GM12878 (cell line): ENCODE measurements at regions not wholly inside any gene's neighbourhood (a gene's known extent, or its start where the extent isn't known, plus 50 kb on each side); places are given as distances from the start of the nearest gene placed in this dataset.

Experiments used
- ATAC-seq: fragments of 200-7000 bp; cut with Tn5 transposase; 3 replicates; pipeline ENCODE4 v1.9.1; 2020; ENCODE audit warnings: mild to moderate bottlenecking, moderate library complexity
- BruUV-seq: library from RNA; stranded (reverse); fragments of 400-500 nt; replicated peaks from 2 replicates; lab custom pipeline; 2021; lab: Mats Ljungman, UMichigan
- CTCF ChIA-PET: fragments of 300-600 bp; sonication (Branson Sonifier 250); formaldehyde crosslinking; extraction: SDS; loops from one replicate; lab custom pipeline; 2021; ENCODE audit warnings: inconsistent platforms; lab: Yijun Ruan, JAX
- POLR2A ChIA-PET: fragments of 350-600 bp; formaldehyde crosslinking; extraction: SDS; loops from one replicate; lab custom pipeline; 2021; ENCODE audit warnings: inconsistent platforms; lab: Charles Lee
- RAD21 ChIA-PET: fragments of 300-600 bp; sonication (Branson Sonifier 250); formaldehyde crosslinking; loops from one replicate; lab custom pipeline; 2023; ENCODE audit warnings: antibody characterized with exemption; ENCODE audit not compliant: unreplicated experiment; lab: Charles Lee
- SMC1A ChIA-PET: fragments of 300-600 bp; sonication (Branson Sonifier 250); formaldehyde crosslinking; loops from one replicate; lab custom pipeline; 2023; ENCODE audit not compliant: unreplicated experiment, uncharacterized antibody; lab: Charles Lee
- DNase-seq: peaks from one replicate; pipeline ENCODE4 v3.0.0-alpha.2; 2011; ENCODE audit warnings: low read depth, low spot score
- FAIRE-seq: peaks from 3 replicates; lab custom pipeline; 2011; peaks lifted over from hg19 to GRCh38; lab: Jason Lieb, UNC
- H2AFZ ChIP-seq: 2 replicates; pipeline ENCODE4 v1.6.0; 2011; ENCODE audit warnings: low read depth, low read length, control low read depth; ENCODE audit not compliant: control insufficient read depth
- H3K27ac ChIP-seq: 2 replicates; pipeline ENCODE4 v1.5.1; 2011; ENCODE audit warnings: control low read depth; ENCODE audit not compliant: control insufficient read depth, insufficient read depth
- H3K27me3 ChIP-seq, 2 experiments: replicated peaks in 1 of 2; 2 replicates each; pipeline versions ENCODE4 v1.6.0 to v1.6.1; 2011; ENCODE audit warnings: low read length in 1 of 2; ENCODE audit not compliant: control insufficient read depth in 2 of 2, insufficient read depth in 2 of 2
- H3K36me3 ChIP-seq, 2 experiments: 2 replicates each; pipeline ENCODE4 v1.5.1; 2011; ENCODE audit warnings: low read length in 1 of 2; ENCODE audit not compliant: control insufficient read depth in 2 of 2, insufficient read depth in 2 of 2
- H3K4me1 ChIP-seq: 2 replicates; pipeline ENCODE4 v1.6.1; 2011; ENCODE audit warnings: mild to moderate bottlenecking, low read length, moderate library complexity, mixed read lengths; ENCODE audit not compliant: control insufficient read depth, insufficient read depth
- H3K4me2 ChIP-seq: 2 replicates; pipeline ENCODE4 v1.6.0; 2011; ENCODE audit warnings: control low read depth; ENCODE audit not compliant: control insufficient read depth, insufficient read depth
- H3K4me3 ChIP-seq: fragments of 200-600 bp; sonication (generic); 2 replicates; pipeline ENCODE4 v1.5.1; 2016
- H3K79me2 ChIP-seq: 2 replicates; pipeline ENCODE4 v1.6.0; 2011; ENCODE audit warnings: low read length; ENCODE audit not compliant: control insufficient read depth, insufficient read depth
- H3K9ac ChIP-seq: 2 replicates; pipeline ENCODE4 v1.8.0; 2011; ENCODE audit warnings: low read length, control low read depth, mixed read lengths; ENCODE audit not compliant: control insufficient read depth, insufficient read depth
- H3K9me3 ChIP-seq: replicated peaks from 3 replicates; pipeline ENCODE4 v1.5.1; 2011; ENCODE audit warnings: mild to moderate bottlenecking, low read length; ENCODE audit not compliant: control insufficient read depth, insufficient read depth
- H4K20me1 ChIP-seq: 2 replicates; pipeline ENCODE4 v1.6.0; 2011; ENCODE audit not compliant: control insufficient read depth, insufficient read depth
- CBX3 ChIP-seq: fragments of 200-600 bp; sonication (generic); IDR thresholded peaks from 2 replicates; pipeline ENCODE4 v1.6.1; 2016; ENCODE audit warnings: low read depth, borderline replicate concordance
- EP300 ChIP-seq, 2 experiments: fragments of 150-350 bp in 1 of 2; IDR thresholded peaks; 2 replicates each; pipeline ENCODE4 v1.6.1; 2011 to 2012; ENCODE audit warnings: low read depth in 2 of 2, low read length in 2 of 2, borderline replicate concordance in 1 of 2, improper control_type of control experiment in 1 of 2, inconsistent platforms in 1 of 2; ENCODE audit not compliant: control insufficient read depth in 1 of 2
- FOXM1 ChIP-seq: IDR thresholded peaks from 2 replicates; pipeline ENCODE4 v1.6.1; 2012; ENCODE audit warnings: low read depth, mild to moderate bottlenecking, inconsistent platforms, low read length, moderate library complexity
- MLLT1 ChIP-seq: fragments of 450-650 bp; IDR thresholded peaks from 2 replicates; pipeline ENCODE4 v1.6.1; 2016; ENCODE audit warnings: mild to moderate bottlenecking
- MXI1 ChIP-seq: fragments of 150-350 bp; IDR thresholded peaks from 2 replicates; pipeline ENCODE4 v1.6.1; 2011; ENCODE audit warnings: low read depth, mild to moderate bottlenecking, inconsistent platforms, low read length, improper control_type of control experiment
- NR2C2 ChIP-seq: IDR thresholded peaks from 2 replicates; pipeline ENCODE4 v1.6.1; 2011; ENCODE audit warnings: borderline replicate concordance, low read depth; ENCODE audit not compliant: control insufficient read depth, insufficient read length
- NR2F1 ChIP-seq: fragments of 450-650 bp; conservative IDR thresholded peaks from 2 replicates; pipeline ENCODE4 v1.6.1; 2017; ENCODE audit warnings: mild to moderate bottlenecking
- POU2F2 ChIP-seq: IDR thresholded peaks from 3 replicates; pipeline ENCODE4 v1.6.1; 2011; ENCODE audit warnings: low read depth, mild to moderate bottlenecking, low read length, borderline replicate concordance
- SMAD5 ChIP-seq: IDR thresholded peaks from 2 replicates; pipeline ENCODE4 v1.6.1; 2016; ENCODE audit warnings: antibody characterized with exemption, low read depth
- SPI1 ChIP-seq: IDR thresholded peaks from 2 replicates; pipeline ENCODE4 v1.6.1; 2011; ENCODE audit warnings: low read depth, mild to moderate bottlenecking, low read length, moderate library complexity, borderline replicate concordance; ENCODE audit not compliant: insufficient read depth
- TARDBP ChIP-seq: IDR thresholded peaks from 2 replicates; pipeline ENCODE4 v1.6.1; 2016; ENCODE audit warnings: borderline replicate concordance
- TBL1XR1 ChIP-seq: IDR thresholded peaks from 2 replicates; pipeline ENCODE4 v1.6.1; 2012; ENCODE audit warnings: low read depth, low read length, improper control_type of control experiment
- ZBTB11 ChIP-seq: fragments of 450-650 bp; formaldehyde crosslinking; IDR thresholded peaks from 2 replicates; pipeline ENCODE4 v1.5.0; 2022; ENCODE audit warnings: mild to moderate bottlenecking, missing genetic modification characterization
- ZNF622 ChIP-seq: fragments of 450-650 bp; IDR thresholded peaks from 2 replicates; pipeline ENCODE4 v1.6.1; 2017; ENCODE audit warnings: mild to moderate bottlenecking, inconsistent platforms
- ZSCAN29 ChIP-seq: fragments of 450-650 bp; IDR thresholded peaks from 2 replicates; pipeline ENCODE4 v1.6.1; 2017; ENCODE audit warnings: mild to moderate bottlenecking, moderate library complexity
- in situ Hi-C: fragments of 300-500 bp; cut with MboI; formaldehyde crosslinking; loops from 9 replicates; pipeline ENCODE4 v1.14.3; 2018; ENCODE audit warnings: mixed read lengths
- intact Hi-C: fragments of 100-400 bp; cut with micrococcal nuclease; formaldehyde crosslinking; loops from one replicate; pipeline ENCODE4 v1.14.2; 2022; ENCODE audit not compliant: unreplicated experiment
- TF ChIP-seq, protein P1 (sequence below): fragments of 450-650 bp; formaldehyde crosslinking; IDR thresholded peaks from 2 replicates; pipeline ENCODE4 v1.4.0; 2020; ENCODE audit warnings: mild to moderate bottlenecking, moderate library complexity

DNA sequence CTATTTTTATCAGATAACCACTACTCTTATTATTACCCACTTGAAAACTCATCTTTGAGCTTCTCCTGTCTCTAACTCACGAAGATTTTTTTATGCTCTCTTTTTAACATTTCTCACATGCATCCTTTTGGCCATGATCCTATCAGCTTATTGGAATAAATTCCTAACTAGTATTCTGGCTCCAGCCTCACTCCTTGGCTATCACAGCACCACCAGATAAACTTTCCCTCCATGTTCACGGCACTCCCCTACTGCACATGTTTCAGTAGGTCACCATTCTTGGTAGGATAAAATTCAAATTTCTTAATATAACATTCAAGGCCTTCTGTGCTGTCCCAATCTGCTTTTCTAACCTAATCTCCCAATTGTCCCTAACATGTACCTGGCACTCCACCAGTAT lies 186.6 kb upstream of the UBASH3B start (continued):
- TF ChIP-seq, protein P1, sequence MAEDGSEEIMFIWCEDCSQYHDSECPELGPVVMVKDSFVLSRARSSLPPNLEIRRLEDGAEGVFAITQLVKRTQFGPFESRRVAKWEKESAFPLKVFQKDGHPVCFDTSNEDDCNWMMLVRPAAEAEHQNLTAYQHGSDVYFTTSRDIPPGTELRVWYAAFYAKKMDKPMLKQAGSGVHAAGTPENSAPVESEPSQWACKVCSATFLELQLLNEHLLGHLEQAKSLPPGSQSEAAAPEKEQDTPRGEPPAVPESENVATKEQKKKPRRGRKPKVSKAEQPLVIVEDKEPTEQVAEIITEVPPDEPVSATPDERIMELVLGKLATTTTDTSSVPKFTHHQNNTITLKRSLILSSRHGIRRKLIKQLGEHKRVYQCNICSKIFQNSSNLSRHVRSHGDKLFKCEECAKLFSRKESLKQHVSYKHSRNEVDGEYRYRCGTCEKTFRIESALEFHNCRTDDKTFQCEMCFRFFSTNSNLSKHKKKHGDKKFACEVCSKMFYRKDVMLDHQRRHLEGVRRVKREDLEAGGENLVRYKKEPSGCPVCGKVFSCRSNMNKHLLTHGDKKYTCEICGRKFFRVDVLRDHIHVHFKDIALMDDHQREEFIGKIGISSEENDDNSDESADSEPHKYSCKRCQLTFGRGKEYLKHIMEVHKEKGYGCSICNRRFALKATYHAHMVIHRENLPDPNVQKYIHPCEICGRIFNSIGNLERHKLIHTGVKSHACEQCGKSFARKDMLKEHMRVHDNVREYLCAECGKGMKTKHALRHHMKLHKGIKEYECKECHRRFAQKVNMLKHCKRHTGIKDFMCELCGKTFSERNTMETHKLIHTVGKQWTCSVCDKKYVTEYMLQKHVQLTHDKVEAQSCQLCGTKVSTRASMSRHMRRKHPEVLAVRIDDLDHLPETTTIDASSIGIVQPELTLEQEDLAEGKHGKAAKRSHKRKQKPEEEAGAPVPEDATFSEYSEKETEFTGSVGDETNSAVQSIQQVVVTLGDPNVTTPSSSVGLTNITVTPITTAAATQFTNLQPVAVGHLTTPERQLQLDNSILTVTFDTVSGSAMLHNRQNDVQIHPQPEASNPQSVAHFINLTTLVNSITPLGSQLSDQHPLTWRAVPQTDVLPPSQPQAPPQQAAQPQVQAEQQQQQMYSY, result no peak
- TF ChIP-seq ZBTB11 (CRISPR knock-in tag), result no peak
- TF ChIP-seq SPI1, result no peak
- TF ChIP-seq TARDBP, result no peak
- no peak for TF ChIP-seq POU2F2
- TF ChIP-seq NR2C2, result no peak

- ChIA-PET CTCF (no interaction called here), RAD21 (no interaction called here), SMC1A (no interaction called here), POLR2A (no interaction called here)
- Histone ChIP-seq H3K27me3 (no peaks in the 10 kb centered on the region), H2AFZ (no peak overlapping the region), H3K9ac (no peak overlapping the region), H4K20me1 (no peaks in the 10 kb centered on the region), H3K4me3 (no peak overlapping the region), H3K4me2 (no peak overlapping the region), H3K79me2 (no peaks in the 10 kb centered on the region), H3K27ac (no peak overlapping the region), H3K9me3 (no peaks in the 10 kb centered on the region), H3K4me1 (no peaks in the 10 kb centered on the region), H3K36me3 (no peaks in the 10 kb centered on the region)
- intact Hi-C loops, result no loop called here
- ATAC-seq, result no peak
- no TSS peak for BruUV-seq
- in situ Hi-C loops, result no loop called here
- no peak for DNase-seq
- FAIRE-seq, result no peak
- TF ChIP-seq FOXM1, result no peak
- TF ChIP-seq MXI1, result no peak
- TF ChIP-seq TBL1XR1, result no peak
- no peak for TF ChIP-seq EP300 (IDR thresholded peaks at IDR 0.05; ENCODE audit: borderline replicate concordance in 1 of 2, control insufficient read depth in 1 of 2, low read depth in 2 of 2, low read length in 2 of 2)
- TF ChIP-seq MLLT1, result no peak
- no peak for TF ChIP-seq NR2F1
- TF ChIP-seq ZSCAN29, result no peak
- TF ChIP-seq ZNF622, result no peak
- TF ChIP-seq CBX3, result no peak
- TF ChIP-seq SMAD5, result no peak
Measured at GRCh38 chr11:122463530-122463929, 192.0 kb upstream of the UBASH3B start.
